MM.1S (cell line): ENCODE measurements at regions not wholly inside any gene's neighbourhood (a gene's known extent, or its start where the extent isn't known, plus 50 kb on each side); places are given as distances from the start of the nearest gene placed in this dataset.

Experiments used
- CTCF ChIP-seq: fragments of 300-600 bp; sonication (generic); IDR thresholded peaks from 2 replicates; pipeline ENCODE4 v1.5.1; 2016; ENCODE audit warnings: antibody characterized with exemption, low read length, mixed read lengths
- EZH2 ChIP-seq: fragments of 300-600 bp; sonication (generic); optimal IDR thresholded peaks from 2 replicates; pipeline ENCODE3; 2017; ENCODE audit warnings: low read depth, mild to moderate bottlenecking, antibody characterized with exemption, low read length, mixed read lengths
- EZH2phosphoT487 ChIP-seq: fragments of 300-600 bp; sonication (generic); IDR thresholded peaks from 2 replicates; pipeline ENCODE4 v1.6.1; 2018; ENCODE audit warnings: antibody characterized with exemption, low read length

- TF ChIP-seq CTCF (no peak), EZH2phosphoT487 (no peak), EZH2 (no peak)
Measured at GRCh38 chr17:13393841-13394710, 207.7 kb downstream of the HS3ST3A1 start.
